C4-2B (cell line): ENCODE measurements at regions not wholly inside any gene's neighbourhood (a gene's known extent, or its start where the extent isn't known, plus 50 kb on each side); places are given as distances from the start of the nearest gene placed in this dataset.

Experiments
- CTCF ChIP-seq: fragments of 450-650 bp; conservative IDR thresholded peaks from 2 replicates; pipeline ENCODE4 v1.5.1; 2017; ENCODE audit warnings: mild to moderate bottlenecking
- ZFX ChIP-seq: fragments of 450-650 bp; IDR thresholded peaks from 2 replicates; pipeline ENCODE4 v1.6.1; 2017

- TF ChIP-seq CTCF (no peak), ZFX (no peak)
Measured at GRCh38 chr10:6680735-6681134, 100.7 kb upstream of the PRKCQ start.
